Right hindlimb (tissue), 1 donor: ENCODE measurements at regions not wholly inside any gene's neighbourhood (a gene's known extent, or its start where the extent isn't known, plus 50 kb on each side); places are given as distances from the start of the nearest gene placed in this dataset.

Source experiments
- DNase-seq: peaks from one replicate; pipeline ENCODE4 v3.0.0-alpha.2; 2018

- no peak for DNase-seq
These were observed 356.9 kb downstream of the ARL4A start for GRCh38 chr7:13044309-13044708.

GRCh38 chr7:13047061-13047460 lies 359.6 kb downstream of the ARL4A start:
- no peak for DNase-seq

- DNase-seq, result no peak
These were observed 362.5 kb downstream of the ARL4A start for GRCh38 chr7:13049946-13050345.

GRCh38 chr7:13050703-13051102 lies 363.3 kb downstream of the ARL4A start:
- DNase-seq, result no peak

- DNase-seq, result no peak
These were observed 368.4 kb downstream of the ARL4A start for GRCh38 chr7:13055732-13056368.

GRCh38 chr7:13057462-13058200 lies 370.2 kb downstream of the ARL4A start:
- DNase-seq, result no peak

- no peak for DNase-seq
These were observed 372.7 kb downstream of the ARL4A start for GRCh38 chr7:13060173-13060572.

- no peak for DNase-seq
These were observed 373.7 kb downstream of the ARL4A start for GRCh38 chr7:13061115-13061514.

GRCh38 chr7:13062631-13063030 lies 375.2 kb downstream of the ARL4A start:
- no peak for DNase-seq

- no peak for DNase-seq
These were observed 379.6 kb downstream of the ARL4A start for GRCh38 chr7:13067036-13067435.

GRCh38 chr7:13068032-13068431 lies 380.6 kb downstream of the ARL4A start:
- DNase-seq, result no peak

GRCh38 chr7:13069841-13070240 lies 382.4 kb downstream of the ARL4A start:
- DNase-seq, result no peak

- no peak for DNase-seq
These were observed 384.6 kb downstream of the ARL4A start for GRCh38 chr7:13072014-13072413.

- DNase-seq, result no peak
These were observed 390.0 kb downstream of the ARL4A start for GRCh38 chr7:13077466-13077865.

- DNase-seq, result no peak
These were observed 390.7 kb downstream of the ARL4A start for GRCh38 chr7:13078105-13078504.

- no peak for DNase-seq
These were observed 403.5 kb downstream of the ARL4A start for GRCh38 chr7:13090959-13091358.

GRCh38 chr7:13091974-13092707 lies 404.7 kb downstream of the ARL4A start:
- DNase-seq, result no peak

- no peak for DNase-seq
These were observed 405.2 kb downstream of the ARL4A start for GRCh38 chr7:13092708-13093005.

GRCh38 chr7:13093160-13093559 lies 405.7 kb downstream of the ARL4A start:
- DNase-seq, result no peak

GRCh38 chr7:13097499-13097898 lies 410.1 kb downstream of the ARL4A start:
- no peak for DNase-seq

- DNase-seq, result no peak
These were observed 410.7 kb downstream of the ARL4A start for GRCh38 chr7:13098161-13098560.

GRCh38 chr7:13099154-13099795 lies 411.8 kb downstream of the ARL4A start:
- no peak for DNase-seq

- no peak for DNase-seq
These were observed 416.7 kb downstream of the ARL4A start for GRCh38 chr7:13104128-13104527.

GRCh38 chr7:13105209-13105608 lies 417.8 kb downstream of the ARL4A start:
- no peak for DNase-seq
